ENCODE measurements at regions not wholly inside any gene's neighbourhood (a gene's known extent, or its start where the extent isn't known, plus 50 kb on each side); places are given as distances from the start of the nearest gene placed in this dataset.

- TF ChIP-seq CTCF (IDR thresholded peaks at IDR 0.05; ENCODE audit: low read depth, low read length, poor library complexity, severe bottlenecking) (no peak), EZH2phosphoT487 (IDR thresholded peaks at IDR 0.05; ENCODE audit: borderline replicate concordance, low read length) (no peak)
These were observed 231.0 kb downstream of the INSIG2 start for GRCh38 chr2:118319271-118319684.

Data from DOHH2 (cell line).